ENCODE measurements at regions not wholly inside any gene's neighbourhood (a gene's known extent, or its start where the extent isn't known, plus 50 kb on each side); places are given as distances from the start of the nearest gene placed in this dataset.

GRCh38 chr20:24768713-24769601 lies 180.1 kb upstream of the CST7 start:
- ATAC-seq (no peak), DNase-seq (no peak)
- Mint-ChIP-seq H3K36me3 (ENCODE audit: low read depth) (peaks cover 2% of the 10 kb centered on the region), H3K4me1 (no peaks in the 10 kb centered on the region), H3K4me3 (no peak overlapping the region), H3K27ac (no peak overlapping the region), H3K27me3 (peaks cover 58% of the 10 kb centered on the region)
- no peaks in the 10 kb centered on the region for H3K9me3 ChIP-seq (ENCODE audit: control insufficient read depth, low read length, poor library complexity, severe bottlenecking)

GRCh38 chr20:24769878-24770627 lies 179.0 kb upstream of the CST7 start:
- Mint-ChIP-seq H3K4me3 (no peak overlapping the region), H3K27ac (no peak overlapping the region), H3K4me1 (no peaks in the 10 kb centered on the region), H3K36me3 (ENCODE audit: low read depth) (no peaks in the 10 kb centered on the region), H3K27me3 (peaks cover 49% of the 10 kb centered on the region)
- H3K9me3 ChIP-seq (ENCODE audit: control insufficient read depth, low read length, poor library complexity, severe bottlenecking) = no peaks in the 10 kb centered on the region
- no peak for ATAC-seq
- no peak for DNase-seq

- Mint-ChIP-seq H3K4me1 (no peaks in the 10 kb centered on the region), H3K36me3 (ENCODE audit: low read depth) (no peaks in the 10 kb centered on the region), H3K4me3 (no peak overlapping the region), H3K27ac (no peak overlapping the region), H3K27me3 (peaks cover 42% of the 10 kb centered on the region)
- ATAC-seq = no peak
- H3K9me3 ChIP-seq (ENCODE audit: control insufficient read depth, low read length, poor library complexity, severe bottlenecking) = no peaks in the 10 kb centered on the region
- no peak for DNase-seq
Observed at GRCh38 chr20:24770628-24771541, 178.2 kb upstream of the CST7 start.

GRCh38 chr20:24771542-24772061 lies 177.5 kb upstream of the CST7 start:
- Mint-ChIP-seq H3K27ac (no peak overlapping the region), H3K4me1 (no peaks in the 10 kb centered on the region), H3K36me3 (ENCODE audit: low read depth) (no peaks in the 10 kb centered on the region), H3K27me3 (peaks cover 45% of the 10 kb centered on the region), H3K4me3 (peak overlapping the region; percentile 59)
- no peak for ATAC-seq
- H3K9me3 ChIP-seq (ENCODE audit: control insufficient read depth, low read length, poor library complexity, severe bottlenecking) = no peaks in the 10 kb centered on the region
- DNase-seq = no peak

- no peak overlapping the region for H3K27ac Mint-ChIP-seq
- DNase-seq = no peak
- peaks cover 45% of the 10 kb centered on the region for H3K27me3 Mint-ChIP-seq
- H3K36me3 Mint-ChIP-seq (ENCODE audit: low read depth) = no peaks in the 10 kb centered on the region
- no peak for ATAC-seq
- H3K4me1 Mint-ChIP-seq = no peaks in the 10 kb centered on the region
- H3K9me3 ChIP-seq (ENCODE audit: control insufficient read depth, low read length, poor library complexity, severe bottlenecking) = no peaks in the 10 kb centered on the region
- no peak overlapping the region for H3K4me3 Mint-ChIP-seq
Observed at GRCh38 chr20:24772667-24773066, 176.4 kb upstream of the CST7 start.

- Mint-ChIP-seq H3K36me3 (ENCODE audit: low read depth) (no peaks in the 10 kb centered on the region), H3K4me3 (no peak overlapping the region), H3K27me3 (peaks cover 40% of the 10 kb centered on the region), H3K4me1 (no peaks in the 10 kb centered on the region), H3K27ac (no peak overlapping the region)
- DNase-seq (no peak), ATAC-seq (no peak)
- no peaks in the 10 kb centered on the region for H3K9me3 ChIP-seq (ENCODE audit: control insufficient read depth, low read length, poor library complexity, severe bottlenecking)
Observed at GRCh38 chr20:24773168-24773567, 175.9 kb upstream of the CST7 start.

- Mint-ChIP-seq H3K36me3 (ENCODE audit: low read depth) (no peaks in the 10 kb centered on the region), H3K27me3 (peaks cover 34% of the 10 kb centered on the region), H3K4me1 (no peaks in the 10 kb centered on the region), H3K4me3 (no peak overlapping the region), H3K27ac (no peak overlapping the region)
- ATAC-seq = no peak
- DNase-seq = no peak
- H3K9me3 ChIP-seq (ENCODE audit: control insufficient read depth, low read length, poor library complexity, severe bottlenecking) = no peaks in the 10 kb centered on the region
Observed at GRCh38 chr20:24773751-24774201, 175.3 kb upstream of the CST7 start.

- peaks cover 27% of the 10 kb centered on the region for H3K27me3 Mint-ChIP-seq
- no peaks in the 10 kb centered on the region for H3K9me3 ChIP-seq (ENCODE audit: control insufficient read depth, low read length, poor library complexity, severe bottlenecking)
- no peak overlapping the region for H3K4me3 Mint-ChIP-seq
- peaks cover 2% of the 10 kb centered on the region for H3K4me1 Mint-ChIP-seq
- H3K27ac Mint-ChIP-seq = no peak overlapping the region
- no peaks in the 10 kb centered on the region for H3K36me3 Mint-ChIP-seq (ENCODE audit: low read depth)
- DNase-seq = no peak
- ATAC-seq = no peak
Observed at GRCh38 chr20:24775966-24776365, 173.1 kb upstream of the CST7 start.

- no peak overlapping the region for H3K4me3 Mint-ChIP-seq
- peaks cover 2% of the 10 kb centered on the region for H3K4me1 Mint-ChIP-seq
- no peaks in the 10 kb centered on the region for H3K36me3 Mint-ChIP-seq (ENCODE audit: low read depth)
- H3K27me3 Mint-ChIP-seq = peaks cover 20% of the 10 kb centered on the region
- ATAC-seq = no peak
- no peak for DNase-seq
- H3K27ac Mint-ChIP-seq = no peak overlapping the region
- H3K9me3 ChIP-seq (ENCODE audit: control insufficient read depth, low read length, poor library complexity, severe bottlenecking) = no peaks in the 10 kb centered on the region
Observed at GRCh38 chr20:24776755-24777271, 172.3 kb upstream of the CST7 start.

- no peak for ATAC-seq
- Mint-ChIP-seq H3K4me3 (no peak overlapping the region), H3K36me3 (ENCODE audit: low read depth) (no peaks in the 10 kb centered on the region), H3K27me3 (peaks cover 23% of the 10 kb centered on the region), H3K27ac (no peak overlapping the region), H3K4me1 (peaks cover 2% of the 10 kb centered on the region)
- no peak for DNase-seq
- no peaks in the 10 kb centered on the region for H3K9me3 ChIP-seq (ENCODE audit: control insufficient read depth, low read length, poor library complexity, severe bottlenecking)
Observed at GRCh38 chr20:24777746-24778145, 171.3 kb upstream of the CST7 start.

- H3K27me3 Mint-ChIP-seq = peaks cover 22% of the 10 kb centered on the region
- H3K27ac Mint-ChIP-seq = no peak overlapping the region
- H3K9me3 ChIP-seq (ENCODE audit: control insufficient read depth, low read length, poor library complexity, severe bottlenecking) = no peaks in the 10 kb centered on the region
- no peaks in the 10 kb centered on the region for H3K36me3 Mint-ChIP-seq (ENCODE audit: low read depth)
- peaks cover 2% of the 10 kb centered on the region for H3K4me1 Mint-ChIP-seq
- H3K4me3 Mint-ChIP-seq = no peak overlapping the region
- ATAC-seq (no peak), DNase-seq (no peak)
Observed at GRCh38 chr20:24778585-24779031, 170.5 kb upstream of the CST7 start.

- no peak overlapping the region for H3K4me3 Mint-ChIP-seq
- H3K27ac Mint-ChIP-seq = no peak overlapping the region
- no peak for DNase-seq
Observed at GRCh38 chr20:24779131-24779530, 169.9 kb upstream of the CST7 start.

More at GRCh38 chr20:24779131-24779530, 169.9 kb upstream of the CST7 start:
- Mint-ChIP-seq H3K36me3 (ENCODE audit: low read depth) (no peaks in the 10 kb centered on the region), H3K27me3 (peaks cover 22% of the 10 kb centered on the region), H3K4me1 (peaks cover 2% of the 10 kb centered on the region)
- H3K9me3 ChIP-seq (ENCODE audit: control insufficient read depth, low read length, poor library complexity, severe bottlenecking) = no peaks in the 10 kb centered on the region
- no peak for ATAC-seq
